ENCODE measurements at regions not wholly inside any gene's neighbourhood (a gene's known extent, or its start where the extent isn't known, plus 50 kb on each side); places are given as distances from the start of the nearest gene placed in this dataset.

GRCh38 chr2:48026865-48027264, 120.6 kb upstream of the FBXO11 start:
- no peaks in the 10 kb centered on the region for H3K4me1 ChIP-seq (ENCODE audit: control insufficient read depth, insufficient read depth, low read length, poor library complexity, severe bottlenecking)
- no peak overlapping the region for H3K4me3 Mint-ChIP-seq

GRCh38 chr2:48032765-48033164, 126.5 kb upstream of the FBXO11 start:
- H3K4me1 Mint-ChIP-seq = no peaks in the 10 kb centered on the region
- no peak overlapping the region for H3K4me3 Mint-ChIP-seq
- no peaks in the 10 kb centered on the region for H3K36me3 Mint-ChIP-seq
- H3K27ac Mint-ChIP-seq = no peak overlapping the region
- H3K27ac ChIP-seq (ENCODE audit: insufficient read depth, low read length, poor library complexity, severe bottlenecking) = no peak overlapping the region
- no peaks in the 10 kb centered on the region for H3K4me1 ChIP-seq (ENCODE audit: control insufficient read depth, insufficient read depth, low read length, poor library complexity, severe bottlenecking)
- peaks cover 0 to 6% (median 1%) of the 10 kb centered on the region in 7 donors for H3K9me3 Mint-ChIP-seq
- H3K27me3 ChIP-seq (ENCODE audit: control insufficient read depth, insufficient read depth, low read length) = no peaks in the 10 kb centered on the region
- H3K27me3 Mint-ChIP-seq = peaks cover 23% of the 10 kb centered on the region
- DNase-seq = no peak
- H3K9me3 ChIP-seq (ENCODE audit: control insufficient read depth in 2 of 2, low read length in 2 of 2) = peaks cover 0 to 9% of the 10 kb centered on the region in 2 experiments
- ATAC-seq (ENCODE audit: low read depth in 2 of 2) = no peak
- H3K36me3 ChIP-seq (ENCODE audit: control insufficient read depth, insufficient read depth, low read length) = no peaks in the 10 kb centered on the region
- no peak overlapping the region for H3K4me3 ChIP-seq (ENCODE audit: low read depth, low read length)

More at GRCh38 chr2:48026865-48027264, 120.6 kb upstream of the FBXO11 start:
- no peak overlapping the region for H3K27ac Mint-ChIP-seq
- Histone ChIP-seq H3K4me3 (ENCODE audit: low read depth, low read length) (no peak overlapping the region), H3K9me3 (ENCODE audit: control insufficient read depth in 2 of 2, low read length in 2 of 2) (no peaks in the 10 kb centered on the region), H3K27ac (ENCODE audit: insufficient read depth, low read length, poor library complexity, severe bottlenecking) (no peak overlapping the region), H3K27me3 (ENCODE audit: control insufficient read depth, insufficient read depth, low read length) (peaks cover 12% of the 10 kb centered on the region), H3K36me3 (ENCODE audit: control insufficient read depth, insufficient read depth, low read length) (no peaks in the 10 kb centered on the region)
- H3K36me3 Mint-ChIP-seq = no peaks in the 10 kb centered on the region
- DNase-seq = no peak
- peaks cover 39% of the 10 kb centered on the region for H3K27me3 Mint-ChIP-seq
- H3K4me1 Mint-ChIP-seq = no peaks in the 10 kb centered on the region
- peaks cover 0 to 1% (median 0%) of the 10 kb centered on the region in 7 donors for H3K9me3 Mint-ChIP-seq
- no peak for ATAC-seq (ENCODE audit: low read depth in 2 of 2)

- Histone ChIP-seq H3K27ac (ENCODE audit: insufficient read depth, low read length, poor library complexity, severe bottlenecking) (no peak overlapping the region), H3K4me1 (ENCODE audit: control insufficient read depth, insufficient read depth, low read length, poor library complexity, severe bottlenecking) (no peaks in the 10 kb centered on the region), H3K4me3 (ENCODE audit: low read depth, low read length) (no peak overlapping the region), H3K9me3 (ENCODE audit: control insufficient read depth in 2 of 2, low read length in 2 of 2) (peaks cover 0 to 9% of the 10 kb centered on the region in 2 experiments), H3K27me3 (ENCODE audit: control insufficient read depth, insufficient read depth, low read length) (no peaks in the 10 kb centered on the region), H3K36me3 (ENCODE audit: control insufficient read depth, insufficient read depth, low read length) (no peaks in the 10 kb centered on the region)
- DNase-seq = no peak
- H3K27me3 Mint-ChIP-seq = peaks cover 19% of the 10 kb centered on the region
- H3K27ac Mint-ChIP-seq = no peak overlapping the region
- ATAC-seq (ENCODE audit: low read depth in 2 of 2) = no peak
- no peak overlapping the region for H3K4me3 Mint-ChIP-seq
- no peaks in the 10 kb centered on the region for H3K4me1 Mint-ChIP-seq
- peaks cover 0 to 8% (median 1%) of the 10 kb centered on the region in 7 donors for H3K9me3 Mint-ChIP-seq
- no peaks in the 10 kb centered on the region for H3K36me3 Mint-ChIP-seq
These were observed 128.0 kb upstream of the FBXO11 start for GRCh38 chr2:48034295-48034694.

- H3K4me1 Mint-ChIP-seq = no peaks in the 10 kb centered on the region
These were observed 130.0 kb upstream of the FBXO11 start for GRCh38 chr2:48036312-48036711.

GRCh38 chr2:48039209-48039990, 133.1 kb upstream of the FBXO11 start:
- no peak for ATAC-seq (ENCODE audit: low read depth in 2 of 2)
- DNase-seq = no peak
- no peaks in the 10 kb centered on the region for H3K4me1 ChIP-seq (ENCODE audit: control insufficient read depth, insufficient read depth, low read length, poor library complexity, severe bottlenecking)

More at GRCh38 chr2:48036312-48036711, 130.0 kb upstream of the FBXO11 start:
- no peak overlapping the region for H3K4me3 ChIP-seq (ENCODE audit: low read depth, low read length)
- no peak overlapping the region for H3K27ac ChIP-seq (ENCODE audit: insufficient read depth, low read length, poor library complexity, severe bottlenecking)
- no peaks in the 10 kb centered on the region for H3K36me3 ChIP-seq (ENCODE audit: control insufficient read depth, insufficient read depth, low read length)
- no peak overlapping the region for H3K27ac Mint-ChIP-seq
- peaks cover 21% of the 10 kb centered on the region for H3K27me3 Mint-ChIP-seq
- H3K9me3 Mint-ChIP-seq = peaks cover 0 to 13% (median 2%) of the 10 kb centered on the region in 7 donors
- H3K4me1 ChIP-seq (ENCODE audit: control insufficient read depth, insufficient read depth, low read length, poor library complexity, severe bottlenecking) = no peaks in the 10 kb centered on the region
- H3K27me3 ChIP-seq (ENCODE audit: control insufficient read depth, insufficient read depth, low read length) = no peaks in the 10 kb centered on the region
- H3K36me3 Mint-ChIP-seq = no peaks in the 10 kb centered on the region
- H3K4me3 Mint-ChIP-seq = no peak overlapping the region
- no peak for DNase-seq
- no peak for ATAC-seq (ENCODE audit: low read depth in 2 of 2)
- peaks cover 0 to 9% of the 10 kb centered on the region in 2 experiments for H3K9me3 ChIP-seq (ENCODE audit: control insufficient read depth in 2 of 2, low read length in 2 of 2)

GRCh38 chr2:48043131-48043700, 136.9 kb upstream of the FBXO11 start:
- Histone ChIP-seq H3K27me3 (ENCODE audit: control insufficient read depth, insufficient read depth, low read length) (peaks cover 12% of the 10 kb centered on the region), H3K9me3 (ENCODE audit: control insufficient read depth in 2 of 2, low read length in 2 of 2) (no peaks in the 10 kb centered on the region), H3K36me3 (ENCODE audit: control insufficient read depth, insufficient read depth, low read length) (no peaks in the 10 kb centered on the region), H3K27ac (ENCODE audit: insufficient read depth, low read length, poor library complexity, severe bottlenecking) (no peak overlapping the region), H3K4me1 (ENCODE audit: control insufficient read depth, insufficient read depth, low read length, poor library complexity, severe bottlenecking) (no peaks in the 10 kb centered on the region), H3K4me3 (ENCODE audit: low read depth, low read length) (no peak overlapping the region)
- Mint-ChIP-seq H3K27ac (no peak overlapping the region), H3K36me3 (no peaks in the 10 kb centered on the region), H3K4me1 (no peaks in the 10 kb centered on the region), H3K9me3 (peaks cover 0 to 12% (median 2%) of the 10 kb centered on the region in 7 donors), H3K4me3 (no peak overlapping the region), H3K27me3 (peaks cover 27% of the 10 kb centered on the region)
- no peak for ATAC-seq (ENCODE audit: low read depth in 2 of 2)
- no peak for DNase-seq

More at GRCh38 chr2:48039209-48039990, 133.1 kb upstream of the FBXO11 start:
- H3K27ac Mint-ChIP-seq = no peak overlapping the region
- H3K36me3 Mint-ChIP-seq = no peaks in the 10 kb centered on the region
- peaks cover 0 to 17% (median 4%) of the 10 kb centered on the region in 7 donors for H3K9me3 Mint-ChIP-seq
- H3K4me1 Mint-ChIP-seq = no peaks in the 10 kb centered on the region
- Histone ChIP-seq H3K9me3 (ENCODE audit: control insufficient read depth in 2 of 2, low read length in 2 of 2) (peaks cover 0 to 9% of the 10 kb centered on the region in 2 experiments), H3K27me3 (ENCODE audit: control insufficient read depth, insufficient read depth, low read length) (peaks cover 7% of the 10 kb centered on the region), H3K27ac (ENCODE audit: insufficient read depth, low read length, poor library complexity, severe bottlenecking) (no peak overlapping the region), H3K36me3 (ENCODE audit: control insufficient read depth, insufficient read depth, low read length) (no peaks in the 10 kb centered on the region), H3K4me3 (ENCODE audit: low read depth, low read length) (no peak overlapping the region)
- peaks cover 33% of the 10 kb centered on the region for H3K27me3 Mint-ChIP-seq
- H3K4me3 Mint-ChIP-seq = no peak overlapping the region

GRCh38 chr2:48043746-48044145, 137.4 kb upstream of the FBXO11 start:
- H3K4me3 ChIP-seq (ENCODE audit: low read depth, low read length) = no peak overlapping the region
- H3K4me1 Mint-ChIP-seq = no peaks in the 10 kb centered on the region
- no peak for ATAC-seq (ENCODE audit: low read depth in 2 of 2)
- no peak overlapping the region for H3K27ac Mint-ChIP-seq
- no peak overlapping the region for H3K27ac ChIP-seq (ENCODE audit: insufficient read depth, low read length, poor library complexity, severe bottlenecking)
- H3K27me3 ChIP-seq (ENCODE audit: control insufficient read depth, insufficient read depth, low read length) = peaks cover 12% of the 10 kb centered on the region
- no peaks in the 10 kb centered on the region for H3K36me3 Mint-ChIP-seq
- peaks cover 27% of the 10 kb centered on the region for H3K27me3 Mint-ChIP-seq
- H3K9me3 ChIP-seq (ENCODE audit: control insufficient read depth in 2 of 2, low read length in 2 of 2) = no peaks in the 10 kb centered on the region
- H3K9me3 Mint-ChIP-seq = peaks cover 0 to 12% (median 2%) of the 10 kb centered on the region in 7 donors
- no peak overlapping the region for H3K4me3 Mint-ChIP-seq
- H3K36me3 ChIP-seq (ENCODE audit: control insufficient read depth, insufficient read depth, low read length) = no peaks in the 10 kb centered on the region
- no peak for DNase-seq
- H3K4me1 ChIP-seq (ENCODE audit: control insufficient read depth, insufficient read depth, low read length, poor library complexity, severe bottlenecking) = no peaks in the 10 kb centered on the region
